Subcutaneous abdominal adipose tissue (tissue), 5 donors: ENCODE measurements at regions not wholly inside any gene's neighbourhood (a gene's known extent, or its start where the extent isn't known, plus 50 kb on each side); places are given as distances from the start of the nearest gene placed in this dataset.

Source experiments
- H3K27ac ChIP-seq: one replicate; pipeline ENCODE4 v1.7.0; 2013; ENCODE audit warnings: low read depth, mild to moderate bottlenecking, inconsistent platforms, low read length, moderate library complexity
- H3K27me3 ChIP-seq, 5 donors: one replicate each; pipeline ENCODE4 v1.7.0; 2013; ENCODE audit warnings: low read length in 5 of 5, inconsistent platforms in 1 of 5; ENCODE audit not compliant: control insufficient read depth in 5 of 5, insufficient read depth in 4 of 5
- H3K36me3 ChIP-seq, 5 donors: one replicate each; pipeline ENCODE4 v1.7.0; 2013; ENCODE audit warnings: low read length in 5 of 5; ENCODE audit not compliant: control insufficient read depth in 5 of 5, insufficient read depth in 5 of 5
- H3K4me1 ChIP-seq, 5 donors: one replicate each; pipeline ENCODE4 v1.7.0; 2013; ENCODE audit warnings: low read length in 5 of 5, mild to moderate bottlenecking in 3 of 5, moderate library complexity in 1 of 5; ENCODE audit not compliant: control insufficient read depth in 5 of 5, insufficient read depth in 5 of 5
- H3K4me3 ChIP-seq, 5 donors: one replicate each; pipeline ENCODE4 v1.7.0; 2013; ENCODE audit warnings: low read length in 5 of 5, low read depth in 1 of 5
- H3K9ac ChIP-seq, 5 donors: one replicate each; pipeline ENCODE4 v1.7.0; 2013; ENCODE audit warnings: low read length in 5 of 5, mild to moderate bottlenecking in 4 of 5, moderate library complexity in 3 of 5
- H3K9me3 ChIP-seq, 5 donors: one replicate each; pipeline ENCODE4 v1.7.0; 2013; ENCODE audit warnings: low read length in 5 of 5; ENCODE audit not compliant: control insufficient read depth in 5 of 5
- donor health status: healthy.
- donor health status: healthy.
- donor health status: healthy.
- donor health status: healthy.
- donor health status: healthy.

DNA sequence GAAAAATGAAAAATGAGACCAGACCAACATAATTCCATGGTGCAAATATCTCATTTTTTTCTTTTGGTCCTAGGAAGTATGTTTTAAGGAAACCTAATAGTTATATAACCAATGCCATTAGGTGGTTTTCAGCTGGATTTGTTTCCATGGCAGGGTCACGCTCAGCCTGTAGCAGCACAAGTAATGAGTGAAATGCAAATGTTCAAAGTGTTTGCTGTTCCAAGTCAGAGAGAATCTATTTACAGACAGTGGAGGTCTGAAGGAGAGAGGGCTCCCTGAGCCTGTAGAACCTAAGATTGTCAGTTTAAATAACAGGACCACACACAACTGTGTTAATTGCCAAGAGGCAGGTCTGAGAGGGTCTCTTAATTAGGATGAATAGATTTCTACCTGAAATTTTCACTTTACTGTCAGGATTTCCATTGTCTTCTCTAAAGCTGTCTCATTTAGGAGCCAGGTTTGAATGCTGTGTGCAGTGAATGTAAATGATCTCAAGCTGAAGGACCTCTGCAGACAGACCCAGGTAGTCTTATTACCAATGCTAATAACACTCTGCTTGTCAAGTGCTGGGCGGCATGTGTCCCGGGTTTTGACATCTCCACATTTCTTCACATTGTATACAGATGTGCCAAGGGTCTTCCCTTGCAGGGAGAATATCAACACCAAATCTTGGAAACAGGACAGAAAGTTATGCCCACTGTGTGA is 317.3 kb upstream of the NECTIN3 start:
- no peaks in the 10 kb centered on the region for H3K9me3 ChIP-seq
- no peak overlapping the region for H3K27ac ChIP-seq
- no peak overlapping the region for H3K4me3 ChIP-seq
- no peaks in the 10 kb centered on the region for H3K36me3 ChIP-seq
- H3K9ac ChIP-seq: no peak overlapping the region
- no peaks in the 10 kb centered on the region for H3K27me3 ChIP-seq
- no peaks in the 10 kb centered on the region for H3K4me1 ChIP-seq

DNA sequence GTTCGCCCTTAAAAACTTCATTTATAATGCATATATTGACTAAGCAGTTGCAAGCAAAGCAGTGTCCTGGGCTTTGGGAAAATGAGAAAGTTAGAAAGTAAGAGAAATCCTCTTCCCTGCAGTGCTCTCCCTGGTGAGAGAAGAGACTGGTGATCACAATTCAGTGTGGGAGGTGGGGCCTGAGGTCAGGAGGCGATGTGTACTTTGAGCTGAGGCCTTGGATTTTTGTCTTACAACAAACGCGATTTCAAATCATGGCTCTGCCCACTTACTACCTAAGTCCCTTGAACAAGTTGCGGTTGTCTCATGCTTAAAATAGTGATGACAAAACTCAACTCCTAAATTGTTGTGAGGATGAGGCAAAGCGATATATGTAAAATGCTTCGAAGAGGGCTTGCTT is 316.3 kb upstream of the NECTIN3 start:
- no peaks in the 10 kb centered on the region for H3K36me3 ChIP-seq
- no peak overlapping the region for H3K27ac ChIP-seq
- H3K4me3 ChIP-seq: no peak overlapping the region
- H3K9me3 ChIP-seq: no peaks in the 10 kb centered on the region
- no peaks in the 10 kb centered on the region for H3K27me3 ChIP-seq
- no peak overlapping the region for H3K9ac ChIP-seq
- no peaks in the 10 kb centered on the region for H3K4me1 ChIP-seq

DNA sequence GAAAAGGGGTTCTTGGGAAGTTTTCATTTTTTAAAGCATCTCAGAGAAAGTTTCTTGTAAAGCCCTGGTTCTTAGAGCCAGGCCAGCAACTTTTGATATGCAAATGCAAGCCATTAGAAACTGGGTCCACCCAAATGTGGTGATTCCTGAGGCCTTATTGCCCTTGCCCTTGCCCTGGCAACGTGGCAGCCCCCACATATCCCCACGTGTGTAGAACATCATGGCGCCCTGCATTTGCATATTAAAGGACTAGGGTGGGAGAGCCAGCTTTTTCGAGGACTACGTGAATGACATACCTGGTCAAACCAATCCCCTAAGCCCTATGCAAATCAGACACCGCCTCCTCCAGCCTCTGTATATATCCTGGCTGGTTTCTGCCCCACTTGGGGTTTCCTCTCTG is 314.9 kb upstream of the NECTIN3 start:
- no peaks in the 10 kb centered on the region for H3K27me3 ChIP-seq
- H3K27ac ChIP-seq: no peak overlapping the region
- no peaks in the 10 kb centered on the region for H3K4me1 ChIP-seq
- H3K9ac ChIP-seq: no peak overlapping the region
- no peak overlapping the region for H3K4me3 ChIP-seq
- no peaks in the 10 kb centered on the region for H3K9me3 ChIP-seq
- H3K36me3 ChIP-seq: no peaks in the 10 kb centered on the region

- Histone ChIP-seq H3K9me3 (no peaks in the 10 kb centered on the region), H3K4me3 (no peak overlapping the region)
These were observed 313.4 kb upstream of the NECTIN3 start for GRCh38 chr3:110758208-110758607.

GRCh38 chr3:110767156-110767555 is 304.5 kb upstream of the NECTIN3 start:
- Histone ChIP-seq H3K27me3 (no peaks in the 10 kb centered on the region), H3K4me1 (no peaks in the 10 kb centered on the region), H3K4me3 (no peak overlapping the region), H3K36me3 (no peaks in the 10 kb centered on the region), H3K9me3 (peaks cover 0 to 6% (median 0%) of the 10 kb centered on the region in 5 donors), H3K9ac (no peak overlapping the region), H3K27ac (no peak overlapping the region)

More at GRCh38 chr3:110758208-110758607, 313.4 kb upstream of the NECTIN3 start:
- Histone ChIP-seq H3K27ac (no peak overlapping the region), H3K36me3 (no peaks in the 10 kb centered on the region), H3K9ac (no peak overlapping the region), H3K4me1 (no peaks in the 10 kb centered on the region), H3K27me3 (no peaks in the 10 kb centered on the region)

GRCh38 chr3:110767838-110768237 is 303.8 kb upstream of the NECTIN3 start:
- H3K27me3 ChIP-seq: no peaks in the 10 kb centered on the region
- no peak overlapping the region for H3K27ac ChIP-seq
- no peak overlapping the region for H3K4me3 ChIP-seq
- peaks cover 0 to 6% (median 0%) of the 10 kb centered on the region in 5 donors for H3K9me3 ChIP-seq
- no peaks in the 10 kb centered on the region for H3K36me3 ChIP-seq
- no peak overlapping the region for H3K9ac ChIP-seq
- no peaks in the 10 kb centered on the region for H3K4me1 ChIP-seq

DNA sequence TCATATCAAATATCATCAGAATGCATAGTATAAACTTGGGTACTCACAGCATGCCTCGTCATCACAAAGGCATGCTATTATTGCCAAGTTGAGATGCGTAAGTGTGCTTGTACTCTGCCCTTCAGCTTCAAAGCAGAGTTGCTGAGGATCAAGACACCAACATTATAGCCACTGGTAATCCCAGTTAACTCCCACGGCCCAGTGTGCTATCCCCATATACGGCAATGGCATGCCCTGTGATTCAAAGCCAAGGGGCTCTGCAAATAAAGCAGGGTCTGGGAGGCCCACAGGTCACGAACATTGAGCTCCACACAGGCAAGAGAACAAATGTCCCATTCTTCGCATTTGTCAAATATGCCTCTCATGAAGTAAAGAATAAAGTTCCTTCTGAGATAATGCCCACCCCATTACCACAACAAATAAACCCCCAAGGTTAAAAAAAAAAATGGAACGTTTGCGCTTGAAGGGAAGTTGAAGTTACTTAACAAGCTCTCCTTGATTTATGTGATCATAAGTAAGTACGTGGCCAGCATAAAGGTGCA is 298.1 kb upstream of the NECTIN3 start:
- Histone ChIP-seq H3K27ac (no peak overlapping the region), H3K36me3 (no peaks in the 10 kb centered on the region), H3K27me3 (no peaks in the 10 kb centered on the region), H3K4me1 (no peaks in the 10 kb centered on the region), H3K9me3 (peaks cover 0 to 4% (median 0%) of the 10 kb centered on the region in 5 donors), H3K4me3 (no peak overlapping the region), H3K9ac (no peak overlapping the region)

GRCh38 chr3:110774496-110775265 is 296.9 kb upstream of the NECTIN3 start:
- Histone ChIP-seq H3K4me1 (no peaks in the 10 kb centered on the region), H3K9me3 (no peaks in the 10 kb centered on the region), H3K9ac (no peak overlapping the region), H3K4me3 (no peak overlapping the region), H3K27ac (no peak overlapping the region), H3K27me3 (no peaks in the 10 kb centered on the region), H3K36me3 (no peaks in the 10 kb centered on the region)

GRCh38 chr3:110779581-110779980 is 292.0 kb upstream of the NECTIN3 start:
- no peaks in the 10 kb centered on the region for H3K9me3 ChIP-seq
- H3K4me1 ChIP-seq: no peaks in the 10 kb centered on the region
- H3K27ac ChIP-seq: no peak overlapping the region
- no peak overlapping the region for H3K9ac ChIP-seq
- no peak overlapping the region for H3K4me3 ChIP-seq
- no peaks in the 10 kb centered on the region for H3K36me3 ChIP-seq
- H3K27me3 ChIP-seq: no peaks in the 10 kb centered on the region

- Histone ChIP-seq H3K9me3 (peaks cover 0 to 4% (median 0%) of the 10 kb centered on the region in 5 donors), H3K27me3 (no peaks in the 10 kb centered on the region), H3K36me3 (no peaks in the 10 kb centered on the region), H3K4me3 (no peak overlapping the region), H3K27ac (no peak overlapping the region), H3K9ac (no peak overlapping the region), H3K4me1 (no peaks in the 10 kb centered on the region)
These were observed 288.1 kb upstream of the NECTIN3 start for GRCh38 chr3:110783541-110783940.
